OCI-LY1 (cell line): ENCODE measurements at regions not wholly inside any gene's neighbourhood (a gene's known extent, or its start where the extent isn't known, plus 50 kb on each side); places are given as distances from the start of the nearest gene placed in this dataset.

ENCODE experiments used
- CTCF ChIP-seq: fragments of 200-600 bp; sonication (generic), shearing (Covaris generic); IDR thresholded peaks from 2 replicates; pipeline ENCODE4 v1.5.1; 2017; ENCODE audit warnings: mild to moderate bottlenecking, antibody characterized with exemption, low read length, moderate library complexity, mixed read lengths
- EZH2 ChIP-seq: fragments of 200-600 bp; sonication (generic), shearing (Covaris generic); IDR thresholded peaks from 2 replicates; pipeline ENCODE4 v1.8.0; 2017; ENCODE audit warnings: borderline replicate concordance, mixed run types, mild to moderate bottlenecking, antibody characterized with exemption, low read length, moderate library complexity, mixed read lengths

- TF ChIP-seq EZH2 (no peak), CTCF (no peak)
These were observed 267.1 kb upstream of the FZD8 start for GRCh38 chr10:35909121-35909720.
